ENCODE measurements at regions not wholly inside any gene's neighbourhood (a gene's known extent, or its start where the extent isn't known, plus 50 kb on each side); places are given as distances from the start of the nearest gene placed in this dataset.
"Not testable (repeated sequence)": the region's sequence is repeated elsewhere in the genome, so short reads cannot be mapped to it uniquely, and the experiment has no call there.

- DNase-seq (ENCODE audit: low spot score): no peak
These were observed 104.6 kb upstream of the GPBP1 start for GRCh38 chr5:57069115-57069835.

- DNase-seq (ENCODE audit: low spot score): no peak
These were observed 101.5 kb upstream of the GPBP1 start for GRCh38 chr5:57072218-57072892.

GRCh38 chr5:57082441-57083067 lies 91.3 kb upstream of the GPBP1 start:
- no peak for DNase-seq (ENCODE audit: low spot score)

GRCh38 chr5:57085306-57086081 lies 88.4 kb upstream of the GPBP1 start:
- no peak for DNase-seq (ENCODE audit: low spot score)

GRCh38 chr5:57087947-57088346 lies 85.9 kb upstream of the GPBP1 start:
- not testable (repeated sequence) for DNase-seq (ENCODE audit: low spot score)

- DNase-seq (ENCODE audit: low spot score): no peak
These were observed 78.8 kb upstream of the GPBP1 start for GRCh38 chr5:57094753-57095683.

GRCh38 chr5:57097526-57097925 lies 76.3 kb upstream of the GPBP1 start:
- no peak for DNase-seq (ENCODE audit: low spot score)

GRCh38 chr5:57102189-57102904 lies 71.5 kb upstream of the GPBP1 start:
- no peak for DNase-seq (ENCODE audit: low spot score)

GRCh38 chr5:57102905-57103255 lies 71.0 kb upstream of the GPBP1 start:
- no peak for DNase-seq (ENCODE audit: low spot score)

- DNase-seq (ENCODE audit: low spot score): no peak
These were observed 70.4 kb upstream of the GPBP1 start for GRCh38 chr5:57103317-57103907.

- no peak for DNase-seq (ENCODE audit: low spot score)
These were observed 67.2 kb upstream of the GPBP1 start for GRCh38 chr5:57106661-57107060.

- no peak for DNase-seq (ENCODE audit: low spot score)
These were observed 61.9 kb upstream of the GPBP1 start for GRCh38 chr5:57111993-57112392.

- DNase-seq (ENCODE audit: low spot score): no peak
These were observed 60.4 kb upstream of the GPBP1 start for GRCh38 chr5:57113481-57113880.

GRCh38 chr5:57117596-57117995 lies 56.3 kb upstream of the GPBP1 start:
- no peak for DNase-seq (ENCODE audit: low spot score)

GRCh38 chr5:57119031-57119430 lies 54.8 kb upstream of the GPBP1 start:
- no peak for DNase-seq (ENCODE audit: low spot score)

GRCh38 chr5:57124014-57124413 lies 49.8 kb upstream of the GPBP1 start:
- no peak for DNase-seq (ENCODE audit: low spot score)

All from germinal center (tissue), 1 donor.